HepG2 (cell line): ENCODE measurements at regions not wholly inside any gene's neighbourhood (a gene's known extent, or its start where the extent isn't known, plus 50 kb on each side); places are given as distances from the start of the nearest gene placed in this dataset.

Source experiments
- AGO2 ChIP-seq: fragments of 200-400 bp; formaldehyde crosslinking; optimal IDR thresholded peaks from 2 replicates; pipeline ENCODE3; 2017; ENCODE audit warnings: mild to moderate bottlenecking, low read depth, low read length, moderate library complexity
- ATF6 ChIP-seq: sonication (generic); formaldehyde crosslinking; conservative IDR thresholded peaks from 2 replicates; pipeline ENCODE4 v1.4.0; 2020; ENCODE audit warnings: missing genetic modification reagents
- BORCS8-MEF2B ChIP-seq: sonication (generic); formaldehyde crosslinking; IDR thresholded peaks from 2 replicates; pipeline ENCODE4 v1.8.0; 2022; ENCODE audit warnings: mild to moderate bottlenecking, missing genetic modification reagents
- CBFB ChIP-seq: sonication (generic); formaldehyde crosslinking; IDR thresholded peaks from 2 replicates; pipeline ENCODE4 v1.4.0; 2020; ENCODE audit warnings: missing genetic modification reagents
- FOXA1 ChIP-seq, 2 experiments: fragments of 450-650 bp in 1 of 2; sonication (generic) in 1 of 2; formaldehyde crosslinking in 1 of 2; IDR thresholded peaks; 2 replicates each; pipeline versions ENCODE4 v1.4.0 to v1.6.1; 2016 to 2020; ENCODE audit warnings: missing genetic modification reagents in 1 of 2
- HDAC1 ChIP-seq: sonication (generic); formaldehyde crosslinking; IDR thresholded peaks from 2 replicates; pipeline ENCODE4 v1.5.1; 2020; ENCODE audit warnings: mild to moderate bottlenecking, missing genetic modification reagents
- HMG20A ChIP-seq: IDR thresholded peaks from 2 replicates; pipeline ENCODE4 v1.6.1; 2016; ENCODE audit warnings: borderline replicate concordance
- HNF4A ChIP-seq: sonication (generic); formaldehyde crosslinking; IDR thresholded peaks from 2 replicates; pipeline ENCODE4 v1.4.0; 2020; ENCODE audit warnings: missing genetic modification reagents
- HNRNPLL ChIP-seq: fragments of 200-400 bp; formaldehyde crosslinking; IDR thresholded peaks from 2 replicates; pipeline ENCODE4 v1.6.1; 2017; ENCODE audit warnings: mild to moderate bottlenecking, low read depth, low read length; ENCODE audit not compliant: poor library complexity, severe bottlenecking
- JUN ChIP-seq: sonication (generic); formaldehyde crosslinking; IDR thresholded peaks from 2 replicates; pipeline ENCODE4 v1.4.0; 2020; ENCODE audit warnings: mild to moderate bottlenecking, missing genetic modification reagents
- KAT8 ChIP-seq: IDR thresholded peaks from 2 replicates; pipeline ENCODE4 v1.6.1; 2016; ENCODE audit warnings: missing genetic modification reagents, missing compliant biosample characterization
- KDM5B ChIP-seq: sonication (generic); formaldehyde crosslinking; IDR thresholded peaks from 2 replicates; pipeline ENCODE4 v1.4.0; 2020; ENCODE audit warnings: missing genetic modification reagents, mild to moderate bottlenecking, borderline replicate concordance
- LRRFIP1 ChIP-seq: sonication (generic); formaldehyde crosslinking; conservative IDR thresholded peaks from 2 replicates; pipeline ENCODE4 v1.4.0; 2020; ENCODE audit warnings: missing genetic modification reagents
- MAFF ChIP-seq: IDR thresholded peaks from 2 replicates; pipeline ENCODE4 v1.6.1; 2011; ENCODE audit warnings: low read depth, low read length, improper control_type of control experiment
- MYNN ChIP-seq: sonication (generic); formaldehyde crosslinking; IDR thresholded peaks from 2 replicates; pipeline ENCODE4 v1.4.0; 2020; ENCODE audit warnings: mild to moderate bottlenecking, low read depth, missing genetic modification reagents
- RXRA ChIP-seq: sonication (generic); formaldehyde crosslinking; IDR thresholded peaks from 2 replicates; pipeline ENCODE4 v1.5.1; 2020; ENCODE audit warnings: missing genetic modification reagents
- SMAD3 ChIP-seq: sonication (generic); formaldehyde crosslinking; IDR thresholded peaks from 2 replicates; pipeline ENCODE4 v1.4.0; 2020; ENCODE audit warnings: missing genetic modification reagents
- TBX2 ChIP-seq: sonication (generic); formaldehyde crosslinking; IDR thresholded peaks from 2 replicates; pipeline ENCODE4 v1.5.0; 2020; ENCODE audit warnings: missing genetic modification reagents, mild to moderate bottlenecking, borderline replicate concordance
- U2AF2 ChIP-seq: fragments of 200-400 bp; formaldehyde crosslinking; IDR thresholded peaks from 2 replicates; pipeline ENCODE4 v1.6.1; 2017; ENCODE audit warnings: low read depth, mild to moderate bottlenecking, low read length
- ZBTB1 ChIP-seq: sonication (generic); formaldehyde crosslinking; IDR thresholded peaks from 2 replicates; pipeline ENCODE4 v1.4.0; 2020; ENCODE audit warnings: missing genetic modification reagents, borderline replicate concordance
- ZMYM4 ChIP-seq: sonication (generic); formaldehyde crosslinking; IDR thresholded peaks from 2 replicates; pipeline ENCODE4 v1.8.1; 2023; ENCODE audit warnings: mild to moderate bottlenecking, missing genetic modification reagents
- ZNF18 ChIP-seq: sonication (generic); formaldehyde crosslinking; IDR thresholded peaks from 2 replicates; pipeline ENCODE4 v1.8.0; 2022; ENCODE audit warnings: mild to moderate bottlenecking, missing genetic modification reagents; ENCODE audit not compliant: insufficient replicate concordance
- ZNF20 ChIP-seq: sonication (generic); formaldehyde crosslinking; IDR thresholded peaks from 2 replicates; pipeline ENCODE4 v1.4.0; 2020; ENCODE audit warnings: mild to moderate bottlenecking, moderate library complexity, missing genetic modification reagents
- ZNF567 ChIP-seq: sonication (generic); formaldehyde crosslinking; IDR thresholded peaks from 2 replicates; pipeline ENCODE4 v1.8.1; 2023; ENCODE audit warnings: mild to moderate bottlenecking, missing genetic modification reagents, borderline replicate concordance
- ZNF746 ChIP-seq: sonication (generic); formaldehyde crosslinking; IDR thresholded peaks from 2 replicates; pipeline ENCODE4 v1.8.0; 2022; ENCODE audit warnings: mild to moderate bottlenecking, missing genetic modification reagents

GRCh38 chr17:72447251-72447640, 326.4 kb downstream of the SOX9 start (continued):
- TF ChIP-seq ATF6 (CRISPR knock-in tag): no peak; the same call in 1 of the 2 replicates
- peak; percentile 87 for TF ChIP-seq TBX2
- no peak for TF ChIP-seq CBFB (CRISPR knock-in tag)
- no peak for TF ChIP-seq U2AF2
- peak; percentile 27; the same call in 1 of the 2 replicates for TF ChIP-seq ZNF746
- no peak for TF ChIP-seq MAFF
- TF ChIP-seq HMG20A (CRISPR knock-in tag): peak; percentile 89
- TF ChIP-seq SMAD3 (CRISPR knock-in tag): peak; percentile 85
- TF ChIP-seq LRRFIP1 (CRISPR knock-in tag): no peak
- peak; percentile 88 for TF ChIP-seq HDAC1
- TF ChIP-seq BORCS8-MEF2B (CRISPR knock-in tag): no peak
- peak; percentile 58; the same call in 1 of the 2 replicates for TF ChIP-seq KAT8 (CRISPR knock-in tag)
- peak; percentile 75; the same call in 1 of the 2 replicates for TF ChIP-seq RXRA
- 0 out of 2 replicates have a peak, but pooled peaks have one; percentile 31 for TF ChIP-seq JUN (CRISPR knock-in tag)
- TF ChIP-seq AGO2: no peak
- no peak for TF ChIP-seq HNRNPLL
- no peak for TF ChIP-seq MYNN (CRISPR knock-in tag)
- TF ChIP-seq FOXA1 (IDR thresholded peaks at IDR 0.05): no peak
- peak; percentile 85 for TF ChIP-seq FOXA1 (CRISPR knock-in tag; IDR thresholded peaks at IDR 0.05)
- TF ChIP-seq KDM5B (CRISPR knock-in tag): no peak
- TF ChIP-seq ZNF567 (CRISPR knock-in tag): no peak
- no peak for TF ChIP-seq ZNF20 (CRISPR knock-in tag)
- peak; percentile 85 for TF ChIP-seq HNF4A
- peak; percentile 88 for TF ChIP-seq ZMYM4 (CRISPR knock-in tag)
- TF ChIP-seq ZBTB1 (CRISPR knock-in tag): no peak
- TF ChIP-seq ZNF18: no peak
